ENCODE measurements at regions not wholly inside any gene's neighbourhood (a gene's known extent, or its start where the extent isn't known, plus 50 kb on each side); places are given as distances from the start of the nearest gene placed in this dataset.

DNA sequence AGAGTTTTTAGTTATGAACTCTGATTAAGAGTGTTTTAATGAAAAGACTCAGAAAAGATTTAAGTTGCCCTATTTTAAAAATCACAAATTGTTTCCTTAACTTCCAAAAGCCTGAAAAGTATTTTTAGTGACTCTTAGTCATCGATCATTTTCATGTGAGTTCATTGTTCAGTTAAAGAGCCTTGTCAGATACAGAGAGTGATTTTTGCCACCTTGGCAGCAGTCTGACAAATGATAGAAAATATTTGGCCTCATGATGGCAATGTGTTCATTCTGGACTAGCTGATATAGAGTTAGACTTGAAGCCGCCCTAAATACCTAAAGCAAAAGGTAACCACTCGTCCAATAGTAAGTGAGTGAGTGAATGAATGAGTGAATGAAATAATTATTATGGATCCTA, 225.8 kb downstream of the CPS1 start:
- TF ChIP-seq POLR2A (IDR thresholded peaks at IDR 0.05; ENCODE audit: low read depth, low read length) (no peak), TAF1 (IDR thresholded peaks at IDR 0.05; ENCODE audit: borderline replicate concordance, low read depth, low read length) (no peak)

Data from GM12892 (cell line).